HEK293 (cell line): ENCODE measurements at regions not wholly inside any gene's neighbourhood (a gene's known extent, or its start where the extent isn't known, plus 50 kb on each side); places are given as distances from the start of the nearest gene placed in this dataset.

Experiments
- CTCF ChIA-PET: fragments of 350-600 bp; formaldehyde crosslinking; extraction: SDS; loops from one replicate; lab custom pipeline; 2021; ENCODE audit warnings: antibody characterized with exemption; lab: Yijun Ruan, JAX
- POLR2A ChIA-PET: fragments of 300-600 bp; formaldehyde crosslinking; extraction: SDS; loops from one replicate; lab custom pipeline; 2020; ENCODE audit warnings: antibody characterized with exemption, inconsistent platforms; lab: Yijun Ruan, JAX
- H3K27ac ChIP-seq: fragments of 200-500 bp; sonication (Bioruptor generic); 2 replicates; pipeline ENCODE4 v1.5.1; 2014; ENCODE audit warnings: low read depth, low read length, control low read depth, inconsistent platforms; ENCODE audit errors: extremely low read depth
- H3K36me3 ChIP-seq, 2 experiments: fragments of 200-500 bp in 1 of 2; sonication (Bioruptor generic) in 1 of 2; 1 replicate in 1 of 2; 2 replicates in 1 of 2; pipeline ENCODE4 v1.5.1; 2014 to 2017; ENCODE audit warnings: inconsistent platforms in 2 of 2, low read length in 2 of 2; ENCODE audit not compliant: control insufficient read depth in 2 of 2, insufficient read depth in 1 of 2
- H3K4me1 ChIP-seq: fragments of 200-500 bp; sonication (Bioruptor generic); 2 replicates; pipeline ENCODE4 v1.5.1; 2014; ENCODE audit warnings: mild to moderate bottlenecking, low read length, inconsistent platforms; ENCODE audit not compliant: control insufficient read depth, insufficient read depth
- H3K4me3 ChIP-seq: 2 replicates; pipeline ENCODE4 v1.5.1; 2011; ENCODE audit warnings: low read depth, mild to moderate bottlenecking, control low read depth, low read length, moderate library complexity
- H3K9me3 ChIP-seq: fragments of 200-500 bp; sonication (Bioruptor generic); 2 replicates; pipeline ENCODE4 v1.5.1; 2014; ENCODE audit warnings: low read depth, low read length, inconsistent platforms; ENCODE audit not compliant: control insufficient read depth, insufficient read depth
- ZBTB1 ChIP-seq: fragments of 450-650 bp; formaldehyde crosslinking; IDR thresholded peaks from 2 replicates; pipeline ENCODE4 v1.5.1; 2016; ENCODE audit warnings: missing biosample characterization, missing genetic modification characterization
- ZBTB11 ChIP-seq: fragments of 450-650 bp; formaldehyde crosslinking; conservative IDR thresholded peaks from 2 replicates; pipeline ENCODE4 v1.5.1; 2016; ENCODE audit warnings: low read depth, missing biosample characterization, missing genetic modification characterization
- ZNF146 ChIP-seq: fragments of 450-650 bp; formaldehyde crosslinking; IDR thresholded peaks from 2 replicates; pipeline ENCODE4 v1.5.1; 2016; ENCODE audit warnings: missing biosample characterization, missing genetic modification characterization
- ZNF19 ChIP-seq: fragments of 450-650 bp; formaldehyde crosslinking; IDR thresholded peaks from 2 replicates; pipeline ENCODE4; 2016; ENCODE audit warnings: missing biosample characterization, missing genetic modification characterization, low read depth
- ZNF223 ChIP-seq: fragments of 450-650 bp; formaldehyde crosslinking; IDR thresholded peaks from 2 replicates; pipeline ENCODE4 v1.5.1; 2016; ENCODE audit warnings: missing biosample characterization, missing genetic modification characterization
- ZNF292 ChIP-seq: fragments of 450-650 bp; formaldehyde crosslinking; IDR thresholded peaks from 2 replicates; pipeline ENCODE4 v1.5.1; 2016; ENCODE audit warnings: low read depth, missing biosample characterization, missing genetic modification characterization, borderline replicate concordance
- ZNF302 ChIP-seq: fragments of 450-650 bp; formaldehyde crosslinking; IDR thresholded peaks from 2 replicates; pipeline ENCODE4 v1.5.1; 2016; ENCODE audit warnings: missing biosample characterization, missing genetic modification characterization, low read depth
- ZNF530 ChIP-seq: fragments of 450-650 bp; formaldehyde crosslinking; IDR thresholded peaks from 2 replicates; pipeline ENCODE4 v1.5.1; 2016; ENCODE audit warnings: low read depth, missing biosample characterization, missing genetic modification characterization
- ZNF544 ChIP-seq: fragments of 450-650 bp; formaldehyde crosslinking; IDR thresholded peaks from 2 replicates; pipeline ENCODE4 v1.5.0; 2017; ENCODE audit warnings: missing biosample characterization, missing genetic modification characterization
- ZNF549 ChIP-seq: fragments of 450-650 bp; IDR thresholded peaks from 2 replicates; pipeline ENCODE4 v1.5.1; 2018; ENCODE audit warnings: missing biosample characterization, missing genetic modification characterization, mild to moderate bottlenecking, inconsistent platforms, moderate library complexity
- ZNF555 ChIP-seq: fragments of 450-650 bp; formaldehyde crosslinking; conservative IDR thresholded peaks from 2 replicates; pipeline ENCODE4 v1.5.1; 2017; ENCODE audit warnings: missing biosample characterization, mild to moderate bottlenecking, missing genetic modification characterization, inconsistent platforms
- ZNF580 ChIP-seq: fragments of 450-650 bp; formaldehyde crosslinking; IDR thresholded peaks from 2 replicates; pipeline ENCODE4 v1.5.1; 2016; ENCODE audit warnings: missing biosample characterization, missing genetic modification characterization
- ZNF621 ChIP-seq: fragments of 450-650 bp; formaldehyde crosslinking; IDR thresholded peaks from 2 replicates; pipeline ENCODE4 v1.5.1; 2017; ENCODE audit warnings: missing biosample characterization, missing genetic modification characterization
- ZNF623 ChIP-seq: fragments of 450-650 bp; formaldehyde crosslinking; IDR thresholded peaks from 2 replicates; pipeline ENCODE4 v1.5.1; 2016; ENCODE audit warnings: missing biosample characterization, missing genetic modification characterization
- ZNF629 ChIP-seq: fragments of 450-650 bp; formaldehyde crosslinking; IDR thresholded peaks from 2 replicates; pipeline ENCODE4 v1.5.1; 2017; ENCODE audit warnings: missing biosample characterization, missing genetic modification characterization
- ZNF677 ChIP-seq: fragments of 450-650 bp; IDR thresholded peaks from 2 replicates; pipeline ENCODE4 v1.5.0; 2018; ENCODE audit warnings: missing biosample characterization, mild to moderate bottlenecking, missing genetic modification characterization, moderate library complexity
- ZNF768 ChIP-seq: fragments of 450-650 bp; formaldehyde crosslinking; IDR thresholded peaks from 2 replicates; pipeline ENCODE4 v1.5.1; 2018; ENCODE audit warnings: missing biosample characterization, mild to moderate bottlenecking, missing genetic modification characterization
- ZNF843 ChIP-seq: fragments of 450-650 bp; formaldehyde crosslinking; IDR thresholded peaks from 2 replicates; pipeline ENCODE4 v1.5.1; 2016; ENCODE audit warnings: missing biosample characterization, missing genetic modification characterization
- TF ChIP-seq, protein P1 (sequence below): fragments of 450-650 bp; formaldehyde crosslinking; IDR thresholded peaks from 2 replicates; pipeline ENCODE4 v1.5.1; 2017; ENCODE audit warnings: missing biosample characterization, missing genetic modification characterization
- TF ChIP-seq, protein P2 (sequence below): fragments of 450-650 bp; formaldehyde crosslinking; IDR thresholded peaks from 2 replicates; pipeline ENCODE4 v1.5.1; 2016; ENCODE audit warnings: missing biosample characterization, missing genetic modification characterization
- TF ChIP-seq, protein P3 (sequence below): fragments of 450-650 bp; IDR thresholded peaks from 2 replicates; pipeline ENCODE4 v1.5.1; 2018; ENCODE audit warnings: missing biosample characterization, mild to moderate bottlenecking, missing genetic modification characterization

DNA sequence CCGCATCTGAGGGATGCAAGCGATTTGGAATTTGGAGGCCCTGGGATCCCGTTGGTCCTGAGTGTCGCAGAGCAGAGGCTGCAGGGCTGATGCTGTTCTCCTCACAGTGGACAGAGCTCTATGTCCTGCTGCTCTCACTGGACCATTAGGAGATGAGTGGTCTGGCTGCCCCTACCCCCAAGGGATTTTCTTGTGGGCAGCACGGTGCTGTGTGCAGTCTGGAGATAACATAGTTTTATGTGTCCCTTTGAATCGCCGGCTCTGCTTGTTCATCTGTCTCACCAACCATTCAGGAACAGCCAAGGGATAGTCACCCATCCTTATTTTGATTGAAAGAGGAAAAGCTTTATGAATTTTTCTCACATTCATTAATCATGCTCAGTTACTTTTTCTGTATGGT is 49.9 kb downstream of the CHRM3 start:
- POLR2A ChIA-PET, result no interaction called here
- TF ChIP-seq ZBTB1 (tag by site-specific recombination) (no peak), ZNF544 (tag by site-specific recombination) (no peak), ZNF580 (tag by site-specific recombination) (no peak), ZNF768 (tag by site-specific recombination) (no peak)
- TF ChIP-seq, protein P1, sequence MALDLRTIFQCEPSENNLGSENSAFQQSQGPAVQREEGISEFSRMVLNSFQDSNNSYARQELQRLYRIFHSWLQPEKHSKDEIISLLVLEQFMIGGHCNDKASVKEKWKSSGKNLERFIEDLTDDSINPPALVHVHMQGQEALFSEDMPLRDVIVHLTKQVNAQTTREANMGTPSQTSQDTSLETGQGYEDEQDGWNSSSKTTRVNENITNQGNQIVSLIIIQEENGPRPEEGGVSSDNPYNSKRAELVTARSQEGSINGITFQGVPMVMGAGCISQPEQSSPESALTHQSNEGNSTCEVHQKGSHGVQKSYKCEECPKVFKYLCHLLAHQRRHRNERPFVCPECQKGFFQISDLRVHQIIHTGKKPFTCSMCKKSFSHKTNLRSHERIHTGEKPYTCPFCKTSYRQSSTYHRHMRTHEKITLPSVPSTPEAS (tag by site-specific recombination), result no peak
- TF ChIP-seq, protein P2, sequence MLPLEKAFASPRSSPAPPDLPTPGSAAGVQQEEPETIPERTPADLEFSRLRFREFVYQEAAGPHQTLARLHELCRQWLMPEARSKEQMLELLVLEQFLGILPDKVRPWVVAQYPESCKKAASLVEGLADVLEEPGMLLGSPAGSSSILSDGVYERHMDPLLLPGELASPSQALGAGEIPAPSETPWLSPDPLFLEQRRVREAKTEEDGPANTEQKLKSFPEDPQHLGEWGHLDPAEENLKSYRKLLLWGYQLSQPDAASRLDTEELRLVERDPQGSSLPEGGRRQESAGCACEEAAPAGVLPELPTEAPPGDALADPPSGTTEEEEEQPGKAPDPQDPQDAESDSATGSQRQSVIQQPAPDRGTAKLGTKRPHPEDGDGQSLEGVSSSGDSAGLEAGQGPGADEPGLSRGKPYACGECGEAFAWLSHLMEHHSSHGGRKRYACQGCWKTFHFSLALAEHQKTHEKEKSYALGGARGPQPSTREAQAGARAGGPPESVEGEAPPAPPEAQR (tag by site-specific recombination), result no peak
- TF ChIP-seq, all 188 proteins: peak for 0
- H3K36me3 ChIP-seq, result no peaks in the 10 kb centered on the region
- no peak overlapping the region for H3K27ac ChIP-seq
- H3K4me1 ChIP-seq, result peaks cover 3% of the 10 kb centered on the region
- no peak overlapping the region for H3K4me3 ChIP-seq
- H3K9me3 ChIP-seq, result no peaks in the 10 kb centered on the region
- CTCF ChIA-PET, result no interaction called here

DNA sequence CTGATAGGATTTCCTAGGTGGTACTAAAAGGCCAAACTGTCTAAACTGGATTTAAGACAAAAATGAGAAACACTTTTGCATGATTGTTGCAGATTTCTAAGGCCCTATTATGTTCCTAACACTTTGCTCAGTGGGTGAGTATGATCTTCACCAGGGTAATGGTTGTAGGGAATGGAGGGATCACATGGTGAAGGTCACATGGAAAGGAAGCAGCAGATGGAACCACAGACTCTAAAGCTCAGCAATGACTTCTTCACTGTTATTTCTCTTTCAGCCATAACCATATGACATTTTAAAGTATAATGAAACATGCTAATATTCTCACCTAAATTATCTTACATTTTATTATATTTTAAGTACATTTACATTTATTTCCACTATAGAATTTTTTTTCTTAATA is 51.5 kb downstream of the CHRM3 start:
- H3K36me3 ChIP-seq, result no peaks in the 10 kb centered on the region
- no peak overlapping the region for H3K4me3 ChIP-seq
- TF ChIP-seq ZNF19, result no peak
- TF ChIP-seq ZNF549 (tag by site-specific recombination), result no peak
- no peak for TF ChIP-seq ZNF623
- no peak for TF ChIP-seq ZNF302 (tag by site-specific recombination)
- no peak for TF ChIP-seq ZNF223 (tag by site-specific recombination)
- no peak for TF ChIP-seq ZNF555 (tag by site-specific recombination)
- no peak for TF ChIP-seq ZNF621 (tag by site-specific recombination)
- no peak for TF ChIP-seq ZBTB11
- TF ChIP-seq, protein P3, sequence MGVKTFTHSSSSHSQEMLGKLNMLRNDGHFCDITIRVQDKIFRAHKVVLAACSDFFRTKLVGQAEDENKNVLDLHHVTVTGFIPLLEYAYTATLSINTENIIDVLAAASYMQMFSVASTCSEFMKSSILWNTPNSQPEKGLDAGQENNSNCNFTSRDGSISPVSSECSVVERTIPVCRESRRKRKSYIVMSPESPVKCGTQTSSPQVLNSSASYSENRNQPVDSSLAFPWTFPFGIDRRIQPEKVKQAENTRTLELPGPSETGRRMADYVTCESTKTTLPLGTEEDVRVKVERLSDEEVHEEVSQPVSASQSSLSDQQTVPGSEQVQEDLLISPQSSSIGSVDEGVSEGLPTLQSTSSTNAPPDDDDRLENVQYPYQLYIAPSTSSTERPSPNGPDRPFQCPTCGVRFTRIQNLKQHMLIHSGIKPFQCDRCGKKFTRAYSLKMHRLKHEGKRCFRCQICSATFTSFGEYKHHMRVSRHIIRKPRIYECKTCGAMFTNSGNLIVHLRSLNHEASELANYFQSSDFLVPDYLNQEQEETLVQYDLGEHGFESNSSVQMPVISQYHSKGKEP, result no peak
- TF ChIP-seq ZNF146 (tag by site-specific recombination), result no peak
- TF ChIP-seq ZNF629 (tag by site-specific recombination), result no peak
- no peak for TF ChIP-seq ZNF530 (tag by site-specific recombination)
- TF ChIP-seq ZNF843 (tag by site-specific recombination), result no peak
- no peak for TF ChIP-seq ZNF292
- TF ChIP-seq ZNF677 (tag by site-specific recombination), result no peak
- POLR2A ChIA-PET, result no interaction called here
- H3K4me1 ChIP-seq, result no peaks in the 10 kb centered on the region
- no peak overlapping the region for H3K27ac ChIP-seq
- CTCF ChIA-PET, result interaction anchor here (0.8 kb wide), 1 partner anchor 35 kb away, joined by 3 read pairs; no protein-coding TSS in a partner anchor
- H3K9me3 ChIP-seq, result no peaks in the 10 kb centered on the region
